ENCODE measurements at regions not wholly inside any gene's neighbourhood (a gene's known extent, or its start where the extent isn't known, plus 50 kb on each side); places are given as distances from the start of the nearest gene placed in this dataset.
"Not testable (repeated sequence)": the region's sequence is repeated elsewhere in the genome, so short reads cannot be mapped to it uniquely, and the experiment has no call there.

- DNase-seq, result no peak
These were observed 1202.8 kb downstream of the CNTNAP5 start for GRCh38 chr2:125227843-125228392.

DNA sequence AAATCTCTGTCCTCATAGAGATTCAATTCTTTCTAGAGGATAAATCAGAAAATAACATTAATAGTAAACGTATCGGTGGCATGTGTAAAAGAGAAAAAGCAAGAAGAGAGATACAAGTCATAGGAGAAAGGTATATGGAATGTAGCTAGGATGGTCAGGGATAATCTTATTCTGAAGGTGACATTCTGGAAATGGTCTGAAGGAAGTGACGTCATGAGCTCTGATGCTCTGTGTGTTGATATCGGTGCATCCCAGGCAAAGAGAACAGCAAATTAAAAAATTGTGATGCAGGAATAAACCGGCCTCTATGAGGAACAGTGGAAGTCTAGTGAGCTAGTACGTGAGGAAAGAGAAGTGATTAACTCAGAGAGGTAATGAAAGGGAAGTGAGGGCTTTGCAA, 1215.8 kb downstream of the CNTNAP5 start:
- DNase-seq, result no peak

- DNase-seq, result no peak
These were observed 1218.0 kb downstream of the CNTNAP5 start for GRCh38 chr2:125243074-125243473.

GRCh38 chr2:125254010-125254409, 1228.9 kb downstream of the CNTNAP5 start:
- DNase-seq, result no peak

DNA sequence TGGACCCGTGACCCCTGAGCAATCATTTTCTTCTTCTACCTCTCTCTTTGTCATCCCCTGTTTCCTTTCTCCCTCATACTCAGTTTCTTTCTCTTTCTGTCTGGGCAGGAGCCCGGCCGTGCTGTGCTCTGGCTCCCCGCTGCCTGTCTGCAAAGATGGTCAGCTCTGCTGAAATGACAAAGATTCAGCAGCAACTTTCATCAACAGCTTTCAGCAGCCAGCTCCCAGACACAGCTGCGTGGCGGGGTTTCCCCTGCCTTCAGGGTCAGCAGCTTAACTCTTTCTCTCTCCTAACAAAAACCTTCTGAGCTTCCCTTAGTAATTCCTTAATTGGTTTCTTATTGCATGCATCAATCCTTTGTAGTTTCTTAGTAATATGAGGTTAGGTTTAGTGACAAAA, 1234.4 kb downstream of the CNTNAP5 start:
- DNase-seq, result no peak

- DNase-seq, result not testable (repeated sequence)
These were observed 1235.4 kb downstream of the CNTNAP5 start for GRCh38 chr2:125260366-125260930.

- DNase-seq, result no peak
These were observed 1239.4 kb downstream of the CNTNAP5 start for GRCh38 chr2:125264453-125264852.

DNA sequence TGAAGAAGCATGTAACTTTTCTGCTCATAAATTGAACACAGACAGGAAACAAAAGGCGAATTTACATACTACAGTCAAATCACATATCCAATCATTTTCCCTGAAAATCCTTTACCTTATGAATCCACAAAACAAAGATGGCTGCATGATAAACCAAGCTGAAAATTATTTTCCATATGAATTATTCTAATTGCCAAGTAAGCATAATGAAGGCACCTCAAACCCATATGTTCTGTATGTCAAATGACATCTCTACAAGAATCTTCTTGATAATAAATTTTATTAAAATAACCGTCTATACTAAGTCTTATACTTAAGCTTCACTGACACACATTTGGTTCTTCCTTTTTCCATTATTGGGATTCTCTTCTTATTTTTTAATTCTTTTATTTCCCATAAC, 1242.6 kb downstream of the CNTNAP5 start:
- DNase-seq, result no peak

GRCh38 chr2:125272651-125273050, 1247.6 kb downstream of the CNTNAP5 start:
- no peak for DNase-seq

DNA sequence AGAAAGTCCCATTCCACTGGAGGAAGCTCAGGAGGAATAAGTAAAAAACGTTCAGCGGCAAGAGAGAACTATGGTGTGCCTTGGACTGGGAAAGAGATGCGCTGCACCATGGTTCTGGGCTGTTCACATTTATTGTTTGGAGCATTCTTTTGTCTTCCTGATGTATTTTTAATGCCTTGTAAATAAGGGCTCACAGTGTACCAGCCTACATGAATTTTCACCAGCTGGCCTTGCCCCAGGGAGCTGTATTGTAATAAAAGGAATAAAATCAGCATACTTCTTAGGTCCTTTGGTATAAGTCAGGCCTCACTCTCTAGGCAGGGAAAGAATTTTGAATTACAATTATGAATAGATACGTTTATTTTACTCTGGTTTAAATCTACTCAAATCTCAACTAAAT, 1249.6 kb downstream of the CNTNAP5 start:
- DNase-seq, result no peak

GRCh38 chr2:125280265-125280664, 1255.2 kb downstream of the CNTNAP5 start:
- DNase-seq, result no peak

DNA sequence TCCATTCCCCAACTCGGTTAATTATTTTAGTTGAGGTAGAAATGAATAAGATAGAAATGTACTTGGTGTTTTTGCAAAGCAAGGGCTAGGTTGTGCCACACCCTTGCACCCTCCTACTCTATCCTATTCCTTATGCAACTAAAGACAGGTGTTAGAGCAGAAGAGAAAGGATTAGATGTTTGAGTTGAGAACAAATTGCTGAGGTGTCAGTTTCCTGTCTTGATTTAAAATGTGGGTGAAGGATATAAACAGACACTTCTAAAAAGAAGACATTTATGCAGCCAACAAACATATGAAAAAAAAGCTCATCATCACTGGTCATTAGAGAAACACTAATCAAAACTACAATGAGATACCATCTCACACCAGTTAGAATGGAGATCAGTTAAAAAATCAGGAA, 1256.2 kb downstream of the CNTNAP5 start:
- DNase-seq, result no peak

DNA sequence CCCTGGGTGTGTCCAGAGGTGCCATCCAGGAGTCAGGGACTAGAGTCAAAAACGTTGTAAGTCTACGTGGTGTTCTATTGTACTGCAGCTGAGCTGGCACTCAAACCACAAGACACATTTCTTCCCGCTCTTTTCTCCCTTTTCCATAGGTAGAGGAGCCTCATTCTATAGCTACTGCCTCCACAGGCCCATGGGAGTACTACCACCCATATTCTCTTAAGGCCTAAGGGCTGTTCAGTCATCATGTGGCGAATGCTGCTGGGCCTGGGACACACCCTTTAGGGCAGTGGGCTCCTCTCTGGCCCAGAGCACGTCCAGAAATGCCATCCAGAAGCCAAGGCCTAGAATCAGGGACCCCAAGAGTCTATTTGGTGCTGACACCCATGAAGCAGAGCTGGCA, 1271.7 kb downstream of the CNTNAP5 start:
- no peak for DNase-seq

DNA sequence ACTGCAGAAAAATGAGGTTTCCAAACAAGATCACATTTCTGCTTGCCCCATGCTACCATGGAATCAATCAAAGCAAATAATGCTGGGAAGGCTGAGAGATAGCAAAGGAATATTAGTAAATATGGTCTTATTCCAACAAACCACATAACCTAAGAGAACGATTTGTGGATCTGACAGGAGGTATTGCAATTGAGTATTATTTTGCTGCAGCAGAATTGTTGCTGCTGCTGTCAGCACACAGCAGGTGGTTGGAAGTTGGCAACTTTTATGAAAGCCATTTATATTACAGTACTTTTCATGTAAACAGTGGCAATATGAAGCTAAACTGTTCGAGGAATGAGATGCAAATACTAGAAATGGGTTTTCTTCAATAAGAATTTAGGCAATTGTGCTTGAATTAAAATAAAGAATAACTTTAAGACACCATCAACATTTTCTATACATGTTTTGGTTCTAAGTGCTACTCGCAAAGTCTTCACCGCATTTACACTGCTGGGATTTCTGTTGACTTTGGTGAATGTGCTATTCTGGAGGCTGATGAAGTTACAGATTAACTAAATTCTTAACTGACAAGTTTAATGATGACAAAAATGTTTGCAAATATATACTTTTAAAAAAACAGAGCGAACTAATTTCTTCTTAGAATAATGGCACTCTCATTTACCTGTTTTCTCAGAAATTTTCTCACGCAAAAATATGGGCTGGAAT, 1285.7 kb downstream of the CNTNAP5 start:
- no peak for DNase-seq

DNA sequence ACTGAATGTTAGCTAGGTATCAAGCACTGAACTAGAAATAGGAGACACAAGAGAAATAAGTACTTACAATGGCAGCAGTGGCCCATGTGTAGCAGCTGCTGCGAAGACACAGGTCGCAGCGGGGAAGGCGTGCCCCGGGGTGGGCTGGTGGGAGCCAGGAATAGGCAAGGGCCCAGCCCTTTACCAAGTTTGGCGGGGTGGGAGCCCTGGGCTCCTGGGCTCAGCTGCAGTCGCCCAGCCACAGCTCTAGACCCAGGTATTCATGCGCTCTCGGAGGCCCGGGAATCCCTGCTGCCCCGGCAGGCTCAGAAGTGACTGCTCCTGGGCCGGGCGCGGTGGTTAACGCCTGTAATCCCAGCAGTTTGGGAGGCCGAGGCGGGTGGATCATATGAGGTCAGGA, 1287.3 kb downstream of the CNTNAP5 start:
- no peak for DNase-seq

DNA sequence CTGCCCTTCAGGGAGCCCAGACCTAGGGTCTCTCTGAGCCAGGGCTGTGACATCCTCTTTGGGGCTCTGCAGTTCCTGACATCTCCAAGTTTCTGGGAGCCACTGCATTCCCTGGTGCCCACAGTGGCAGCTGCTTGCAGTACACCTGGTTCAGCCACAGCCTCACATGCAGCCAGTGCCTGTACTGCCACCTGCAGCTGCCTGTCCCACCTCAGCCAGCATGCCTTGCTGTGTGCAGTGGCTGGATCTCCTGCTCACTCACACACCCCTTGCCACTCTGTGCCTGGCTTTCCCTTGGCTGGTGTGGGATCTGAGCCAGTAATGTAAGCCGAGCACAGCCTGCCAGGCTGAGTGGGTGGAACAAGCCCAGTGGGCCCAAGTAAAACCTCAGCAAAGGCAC, 1288.7 kb downstream of the CNTNAP5 start:
- no peak for DNase-seq

GRCh38 chr2:125318740-125319139, 1293.7 kb downstream of the CNTNAP5 start:
- DNase-seq, result no peak

- no peak for DNase-seq
These were observed 1299.2 kb downstream of the CNTNAP5 start for GRCh38 chr2:125324273-125324672.

DNA sequence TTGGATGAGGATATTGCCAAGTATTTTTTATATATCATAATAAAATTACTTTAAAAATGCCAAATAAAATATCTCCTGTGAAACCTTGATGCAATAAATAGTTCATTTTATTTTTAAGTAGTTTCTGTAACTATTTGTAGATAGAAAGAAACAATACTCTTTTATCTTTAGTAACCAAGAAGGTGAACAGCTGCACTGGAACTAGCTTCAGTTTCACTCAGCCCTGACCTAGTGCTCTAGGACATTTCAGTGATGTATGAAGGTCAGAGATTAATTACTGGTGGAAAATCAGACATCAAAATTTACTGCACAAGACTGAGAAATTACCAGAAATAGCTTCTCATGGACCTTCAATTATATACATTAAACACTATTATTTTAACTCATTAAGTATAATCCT, 1305.0 kb downstream of the CNTNAP5 start:
- DNase-seq, result no peak

GRCh38 chr2:125341353-125341752, 1314.6 kb upstream of the GYPC start:
- DNase-seq, result no peak

- DNase-seq, result not testable (repeated sequence)
These were observed 1302.4 kb upstream of the GYPC start for GRCh38 chr2:125353542-125353941.

DNA sequence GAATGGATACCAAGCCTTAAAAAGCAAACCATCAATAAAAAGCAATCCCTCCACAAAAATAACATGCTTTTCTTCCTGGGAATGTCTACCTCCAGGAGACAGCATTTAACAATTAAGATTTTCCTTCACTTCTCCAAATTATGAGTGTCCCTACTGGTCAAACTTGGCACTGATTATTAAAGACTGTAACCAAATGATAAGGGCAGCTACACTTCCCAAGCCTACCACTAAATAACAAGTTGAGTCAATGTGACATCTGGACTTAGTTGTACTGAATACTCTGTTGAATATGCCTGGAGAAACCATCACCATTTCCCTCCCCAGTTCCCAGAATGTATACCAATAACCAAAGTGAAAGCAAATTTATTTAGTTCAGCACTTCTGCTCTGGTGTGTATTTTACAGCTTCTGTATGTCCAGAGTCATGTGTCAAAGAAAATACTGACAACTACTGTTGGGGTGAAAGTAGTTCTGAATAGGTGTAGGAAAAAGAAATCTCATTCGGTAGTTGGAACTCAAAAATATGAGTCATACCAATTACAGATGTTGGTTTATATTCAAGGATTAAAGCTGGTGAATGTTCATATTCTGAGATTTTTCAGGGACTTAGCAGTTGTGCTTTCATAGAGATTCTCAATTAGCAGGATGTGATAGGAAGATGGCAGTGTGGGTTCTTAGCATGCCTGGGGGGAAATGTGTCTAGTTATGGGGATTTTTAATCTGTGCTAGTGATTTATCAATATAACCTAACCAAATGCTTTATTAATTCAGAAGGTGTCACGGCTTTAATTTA, 1291.6 kb upstream of the GYPC start:
- no peak for DNase-seq

DNA sequence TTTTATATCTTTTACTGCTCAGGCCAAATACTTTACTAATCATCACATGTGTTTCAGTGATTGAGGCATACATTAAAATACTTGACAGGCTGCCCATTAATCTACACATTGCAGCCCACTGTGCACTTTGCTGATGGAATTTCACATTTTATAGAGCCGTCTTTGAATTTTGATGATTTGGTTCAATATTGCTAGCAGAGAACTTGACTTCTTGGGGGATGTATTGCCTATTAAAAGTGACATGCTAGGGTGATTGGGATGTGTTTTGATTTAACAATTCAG, 1291.0 kb upstream of the GYPC start:
- no peak for DNase-seq

GRCh38 chr2:125371867-125372266, 1284.1 kb upstream of the GYPC start:
- DNase-seq, result no peak

Data from activated CD4-positive, CD25-positive, alpha-beta regulatory T cell treated with anti-CD3 and anti-CD28 coated beads, Interleukin-2, amount 50 U/mL, for 72 hours (primary cell).